Hepatocyte (in vitro differentiated cells): ENCODE measurements at regions not wholly inside any gene's neighbourhood (a gene's known extent, or its start where the extent isn't known, plus 50 kb on each side); places are given as distances from the start of the nearest gene placed in this dataset.
"Not testable (repeated sequence)": the region's sequence is repeated elsewhere in the genome, so short reads cannot be mapped to it uniquely, and the experiment has no call there.

Source experiments
- DNase-seq: peaks from one replicate; pipeline ENCODE4 v3.0.0-alpha.2; 2016; ENCODE audit warnings: low spot score
- H2AFZ ChIP-seq: fragments of 200-600 bp; sonication (generic); 2 replicates; pipeline ENCODE4 v1.6.0; 2016; ENCODE audit warnings: antibody characterized with exemption, mild to moderate bottlenecking
- H3K27ac ChIP-seq: fragments of 200-600 bp; sonication (generic); 2 replicates; pipeline ENCODE4 v1.5.1; 2016; ENCODE audit warnings: mild to moderate bottlenecking
- H3K27me3 ChIP-seq: fragments of 200-600 bp; sonication (generic); 2 replicates; pipeline ENCODE4 v1.6.1; 2016
- H3K36me3 ChIP-seq: fragments of 200-600 bp; sonication (generic); replicated peaks from 2 replicates; pipeline ENCODE4 v1.5.1; 2016; ENCODE audit warnings: low read depth; ENCODE audit not compliant: insufficient read depth
- H3K4me1 ChIP-seq: fragments of 200-600 bp; sonication (generic); 2 replicates; pipeline ENCODE4 v1.5.1; 2016; ENCODE audit warnings: mild to moderate bottlenecking, moderate library complexity; ENCODE audit not compliant: insufficient read depth
- H3K4me2 ChIP-seq: fragments of 200-600 bp; sonication (generic); 2 replicates; pipeline ENCODE4 v1.6.0; 2016
- H3K4me3 ChIP-seq: fragments of 200-600 bp; sonication (generic); 2 replicates; pipeline ENCODE4 v1.5.1; 2016; ENCODE audit warnings: mild to moderate bottlenecking
- H3K79me2 ChIP-seq: fragments of 200-600 bp; sonication (generic); 2 replicates; pipeline ENCODE4 v1.6.0; 2017; ENCODE audit warnings: mild to moderate bottlenecking
- H3K9me2 ChIP-seq: fragments of 200-600 bp; sonication (generic); replicated peaks from 2 replicates; pipeline ENCODE4 v1.6.0; 2017; ENCODE audit warnings: mild to moderate bottlenecking; ENCODE audit not compliant: insufficient read depth
- H3K9me3 ChIP-seq: fragments of 200-600 bp; sonication (generic); 2 replicates; pipeline ENCODE4 v1.5.1; 2016; ENCODE audit warnings: low read depth, mild to moderate bottlenecking
- H4K20me1 ChIP-seq: fragments of 200-600 bp; sonication (generic); 2 replicates; pipeline ENCODE4 v1.6.0; 2016; ENCODE audit warnings: mild to moderate bottlenecking; ENCODE audit not compliant: insufficient read depth, poor library complexity, severe bottlenecking
- CTCF ChIP-seq: fragments of 200-600 bp; sonication (generic); IDR thresholded peaks from 2 replicates; pipeline ENCODE4 v1.5.1; 2016; ENCODE audit warnings: antibody characterized with exemption, mild to moderate bottlenecking; ENCODE audit not compliant: poor library complexity
- EZH2 ChIP-seq: fragments of 200-600 bp; sonication (generic); IDR thresholded peaks from 2 replicates; pipeline ENCODE4 v1.6.1; 2016; ENCODE audit warnings: antibody characterized with exemption, mild to moderate bottlenecking, borderline replicate concordance
- EZH2phosphoT487 ChIP-seq: fragments of 200-600 bp; sonication (generic); IDR thresholded peaks from one replicate; pipeline ENCODE4 v1.6.1; 2018; ENCODE audit warnings: antibody characterized with exemption, mild to moderate bottlenecking, low read depth, moderate library complexity; ENCODE audit not compliant: unreplicated experiment, severe bottlenecking
- WGBS: methylation state at CpG from one replicate; pipeline ENCODE4 v1.1.6; 2016; ENCODE audit warnings: low lambda C conversion rate; ENCODE audit errors: missing lambda C conversion rate; 5-methylcytosine and 5-hydroxymethylcytosine counted together

GRCh38 chr6:148004651-148005050, 338.0 kb upstream of the SASH1 start:
- Histone ChIP-seq H3K4me2 (no peak overlapping the region), H3K27ac (no peak overlapping the region), H3K4me1 (no peaks in the 10 kb centered on the region), H3K4me3 (no peak overlapping the region), H3K27me3 (no peaks in the 10 kb centered on the region), H3K36me3 (no peaks in the 10 kb centered on the region), H4K20me1 (no peaks in the 10 kb centered on the region), H3K9me2 (no peaks in the 10 kb centered on the region), H2AFZ (peak overlapping the region; percentile 4), H3K9me3 (no peaks in the 10 kb centered on the region), H3K79me2 (no peaks in the 10 kb centered on the region)
- no peak for DNase-seq
- TF ChIP-seq EZH2, result no peak
- TF ChIP-seq EZH2phosphoT487, result no peak
- TF ChIP-seq CTCF, result no peak
- WGBS, result 86% methylated on average over 3 of the region's 3 CpGs

GRCh38 chr6:148005806-148006205, 336.8 kb upstream of the SASH1 start:
- H3K9me3 ChIP-seq, result no peaks in the 10 kb centered on the region
- WGBS, result 98% methylated on average over 6 of the region's 6 CpGs
- TF ChIP-seq CTCF, result no peak
- TF ChIP-seq EZH2, result no peak
- TF ChIP-seq EZH2phosphoT487, result no peak

GRCh38 chr6:148010516-148010915, 332.1 kb upstream of the SASH1 start:
- DNase-seq, H3K4me1 ChIP-seq, H3K27ac ChIP-seq, H2AFZ ChIP-seq, H3K79me2 ChIP-seq, H3K4me2 ChIP-seq, H3K4me3 ChIP-seq, H3K9me2 ChIP-seq, H3K27me3 ChIP-seq, H3K36me3 ChIP-seq, H4K20me1 ChIP-seq, H3K9me3 ChIP-seq: not testable (repeated sequence)

More at GRCh38 chr6:148005806-148006205, 336.8 kb upstream of the SASH1 start:
- no peak for DNase-seq
- H3K4me1 ChIP-seq, result no peaks in the 10 kb centered on the region
- H3K36me3 ChIP-seq, result no peaks in the 10 kb centered on the region
- no peaks in the 10 kb centered on the region for H3K27me3 ChIP-seq
- H3K27ac ChIP-seq, result no peak overlapping the region
- H4K20me1 ChIP-seq, result no peaks in the 10 kb centered on the region
- H3K4me2 ChIP-seq, result no peak overlapping the region
- H3K4me3 ChIP-seq, result no peak overlapping the region
- H3K79me2 ChIP-seq, result no peaks in the 10 kb centered on the region
- no peaks in the 10 kb centered on the region for H3K9me2 ChIP-seq
- H2AFZ ChIP-seq, result no peak overlapping the region

- no peak for DNase-seq
- H3K79me2 ChIP-seq, result no peaks in the 10 kb centered on the region
- no peaks in the 10 kb centered on the region for H3K36me3 ChIP-seq
- TF ChIP-seq CTCF (no peak), EZH2 (no peak), EZH2phosphoT487 (no peak)
- H3K4me2 ChIP-seq, result no peak overlapping the region
- H3K9me3 ChIP-seq, result no peaks in the 10 kb centered on the region
- H3K27me3 ChIP-seq, result no peaks in the 10 kb centered on the region
- no peak overlapping the region for H3K4me3 ChIP-seq
- WGBS, result 95% methylated on average over 1 of the region's 1 CpG
- H3K9me2 ChIP-seq, result no peaks in the 10 kb centered on the region
- no peak overlapping the region for H3K27ac ChIP-seq
- no peaks in the 10 kb centered on the region for H3K4me1 ChIP-seq
- no peak overlapping the region for H2AFZ ChIP-seq
- H4K20me1 ChIP-seq, result no peaks in the 10 kb centered on the region
Observed at GRCh38 chr6:148016013-148016412, 326.6 kb upstream of the SASH1 start.
